B cell (primary cell): ENCODE measurements at regions not wholly inside any gene's neighbourhood (a gene's known extent, or its start where the extent isn't known, plus 50 kb on each side); places are given as distances from the start of the nearest gene placed in this dataset.

Experiments used
- EZH2 ChIP-seq: IDR thresholded peaks from 2 replicates; pipeline ENCODE4 v1.6.1; 2012; ENCODE audit warnings: borderline replicate concordance, low read depth, mild to moderate bottlenecking, moderate library complexity, low read length; ENCODE audit not compliant: insufficient read depth, poor library complexity, severe bottlenecking
- TF ChIP-seq, protein P1 (sequence below): fragments of 200-600 bp; IDR thresholded peaks from one replicate; pipeline ENCODE4 v1.8.0; 2022; ENCODE audit warnings: antibody characterized with exemption, mild to moderate bottlenecking

DNA sequence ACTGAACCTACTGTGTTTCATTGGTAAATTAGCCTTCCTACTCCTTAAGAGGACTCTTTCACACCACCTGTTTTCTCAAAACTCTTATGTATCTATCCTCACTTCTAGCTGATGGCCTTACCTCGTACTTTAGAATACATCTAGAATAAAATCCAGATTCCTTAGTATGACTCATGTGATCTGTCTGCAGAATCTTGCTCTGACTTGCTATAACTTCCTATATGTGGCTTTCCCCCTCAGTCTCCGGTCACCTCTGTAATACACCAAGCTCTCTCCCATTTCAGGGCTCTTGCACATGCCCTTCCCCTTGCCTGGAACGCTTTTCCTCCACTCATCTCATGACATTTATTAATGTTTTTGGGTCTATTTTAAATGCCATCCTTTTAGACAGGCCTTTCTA lies 95.6 kb upstream of the LHCGR start:
- TF ChIP-seq, protein P1, sequence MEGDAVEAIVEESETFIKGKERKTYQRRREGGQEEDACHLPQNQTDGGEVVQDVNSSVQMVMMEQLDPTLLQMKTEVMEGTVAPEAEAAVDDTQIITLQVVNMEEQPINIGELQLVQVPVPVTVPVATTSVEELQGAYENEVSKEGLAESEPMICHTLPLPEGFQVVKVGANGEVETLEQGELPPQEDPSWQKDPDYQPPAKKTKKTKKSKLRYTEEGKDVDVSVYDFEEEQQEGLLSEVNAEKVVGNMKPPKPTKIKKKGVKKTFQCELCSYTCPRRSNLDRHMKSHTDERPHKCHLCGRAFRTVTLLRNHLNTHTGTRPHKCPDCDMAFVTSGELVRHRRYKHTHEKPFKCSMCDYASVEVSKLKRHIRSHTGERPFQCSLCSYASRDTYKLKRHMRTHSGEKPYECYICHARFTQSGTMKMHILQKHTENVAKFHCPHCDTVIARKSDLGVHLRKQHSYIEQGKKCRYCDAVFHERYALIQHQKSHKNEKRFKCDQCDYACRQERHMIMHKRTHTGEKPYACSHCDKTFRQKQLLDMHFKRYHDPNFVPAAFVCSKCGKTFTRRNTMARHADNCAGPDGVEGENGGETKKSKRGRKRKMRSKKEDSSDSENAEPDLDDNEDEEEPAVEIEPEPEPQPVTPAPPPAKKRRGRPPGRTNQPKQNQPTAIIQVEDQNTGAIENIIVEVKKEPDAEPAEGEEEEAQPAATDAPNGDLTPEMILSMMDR, result no peak
- no peak for TF ChIP-seq EZH2
